LNCaP clone FGC (cell line): ENCODE measurements at regions not wholly inside any gene's neighbourhood (a gene's known extent, or its start where the extent isn't known, plus 50 kb on each side); places are given as distances from the start of the nearest gene placed in this dataset.

Experiments used
- DNase-seq: peaks from one replicate; pipeline ENCODE4 v3.0.0-alpha.2; 2011; ENCODE audit warnings: low read depth
- H3K4me3 ChIP-seq: 2 replicates; pipeline ENCODE4 v1.5.1; 2011; ENCODE audit warnings: mild to moderate bottlenecking, low read depth, low read length, control low read depth
- TF ChIP-seq, protein P1 (sequence below): IDR thresholded peaks from 2 replicates; pipeline ENCODE4 v1.5.1; 2012; ENCODE audit warnings: mild to moderate bottlenecking; ENCODE audit not compliant: control insufficient read depth, insufficient read depth; ENCODE audit errors: extremely low read depth

DNA sequence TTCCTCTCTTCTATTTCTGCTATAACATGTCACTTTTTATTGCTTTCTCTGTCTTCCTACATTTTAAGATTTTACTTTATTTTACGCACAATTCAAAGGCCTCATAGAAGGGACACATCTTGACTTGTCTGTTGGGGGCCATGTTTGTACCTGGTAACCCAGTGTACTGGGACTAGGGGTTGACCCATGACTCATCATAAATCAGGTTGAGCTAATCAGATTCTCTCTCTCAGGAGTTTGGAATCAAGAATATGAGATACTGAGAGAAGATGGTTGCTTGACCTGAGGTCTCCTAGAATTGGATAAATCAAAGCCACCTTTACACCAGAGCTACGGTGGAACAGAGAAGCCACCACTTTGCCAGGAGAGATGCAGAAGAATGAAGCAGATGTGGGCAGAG is 153.0 kb downstream of the UXS1 start:
- no peak overlapping the region for H3K4me3 ChIP-seq
- DNase-seq: no peak

DNA sequence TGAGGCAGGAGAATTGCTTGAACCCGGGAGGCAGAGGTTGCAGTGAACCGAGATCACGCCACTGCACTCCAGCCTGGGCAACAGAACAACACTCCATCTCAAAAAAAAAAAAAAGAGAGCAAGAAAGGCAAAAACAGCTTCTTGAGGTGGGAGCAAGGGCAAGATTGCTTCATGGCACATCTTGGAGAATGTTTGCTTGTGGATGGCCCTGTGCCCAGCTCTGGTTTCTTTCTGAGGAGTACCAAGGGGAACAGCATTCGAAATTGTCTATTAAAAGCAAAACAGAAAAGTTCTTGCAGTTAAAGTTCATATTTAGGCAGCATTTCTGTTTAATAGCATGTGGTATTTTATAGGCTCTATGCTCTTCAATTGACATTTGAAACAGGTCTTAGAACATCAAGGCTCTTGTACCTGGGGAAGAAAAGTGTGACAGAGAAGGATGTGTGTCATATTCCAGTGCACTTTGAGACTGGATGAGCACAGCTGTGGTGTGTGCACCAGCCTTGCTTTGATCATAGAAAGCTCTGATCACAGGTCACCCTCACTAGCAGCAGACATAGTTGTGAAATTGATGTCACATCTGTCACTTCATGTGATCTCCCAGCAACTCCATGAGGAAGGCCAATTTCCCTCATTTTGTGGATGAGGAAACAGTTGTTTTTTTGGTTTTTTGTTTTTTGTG is 154.3 kb downstream of the UXS1 start:
- no peak for DNase-seq
- H3K4me3 ChIP-seq: no peak overlapping the region
- TF ChIP-seq, protein P1, sequence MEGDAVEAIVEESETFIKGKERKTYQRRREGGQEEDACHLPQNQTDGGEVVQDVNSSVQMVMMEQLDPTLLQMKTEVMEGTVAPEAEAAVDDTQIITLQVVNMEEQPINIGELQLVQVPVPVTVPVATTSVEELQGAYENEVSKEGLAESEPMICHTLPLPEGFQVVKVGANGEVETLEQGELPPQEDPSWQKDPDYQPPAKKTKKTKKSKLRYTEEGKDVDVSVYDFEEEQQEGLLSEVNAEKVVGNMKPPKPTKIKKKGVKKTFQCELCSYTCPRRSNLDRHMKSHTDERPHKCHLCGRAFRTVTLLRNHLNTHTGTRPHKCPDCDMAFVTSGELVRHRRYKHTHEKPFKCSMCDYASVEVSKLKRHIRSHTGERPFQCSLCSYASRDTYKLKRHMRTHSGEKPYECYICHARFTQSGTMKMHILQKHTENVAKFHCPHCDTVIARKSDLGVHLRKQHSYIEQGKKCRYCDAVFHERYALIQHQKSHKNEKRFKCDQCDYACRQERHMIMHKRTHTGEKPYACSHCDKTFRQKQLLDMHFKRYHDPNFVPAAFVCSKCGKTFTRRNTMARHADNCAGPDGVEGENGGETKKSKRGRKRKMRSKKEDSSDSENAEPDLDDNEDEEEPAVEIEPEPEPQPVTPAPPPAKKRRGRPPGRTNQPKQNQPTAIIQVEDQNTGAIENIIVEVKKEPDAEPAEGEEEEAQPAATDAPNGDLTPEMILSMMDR: no peak

More for the DNA sequence above, 153.0 kb downstream of the UXS1 start:
- TF ChIP-seq, protein P1: no peak

DNA sequence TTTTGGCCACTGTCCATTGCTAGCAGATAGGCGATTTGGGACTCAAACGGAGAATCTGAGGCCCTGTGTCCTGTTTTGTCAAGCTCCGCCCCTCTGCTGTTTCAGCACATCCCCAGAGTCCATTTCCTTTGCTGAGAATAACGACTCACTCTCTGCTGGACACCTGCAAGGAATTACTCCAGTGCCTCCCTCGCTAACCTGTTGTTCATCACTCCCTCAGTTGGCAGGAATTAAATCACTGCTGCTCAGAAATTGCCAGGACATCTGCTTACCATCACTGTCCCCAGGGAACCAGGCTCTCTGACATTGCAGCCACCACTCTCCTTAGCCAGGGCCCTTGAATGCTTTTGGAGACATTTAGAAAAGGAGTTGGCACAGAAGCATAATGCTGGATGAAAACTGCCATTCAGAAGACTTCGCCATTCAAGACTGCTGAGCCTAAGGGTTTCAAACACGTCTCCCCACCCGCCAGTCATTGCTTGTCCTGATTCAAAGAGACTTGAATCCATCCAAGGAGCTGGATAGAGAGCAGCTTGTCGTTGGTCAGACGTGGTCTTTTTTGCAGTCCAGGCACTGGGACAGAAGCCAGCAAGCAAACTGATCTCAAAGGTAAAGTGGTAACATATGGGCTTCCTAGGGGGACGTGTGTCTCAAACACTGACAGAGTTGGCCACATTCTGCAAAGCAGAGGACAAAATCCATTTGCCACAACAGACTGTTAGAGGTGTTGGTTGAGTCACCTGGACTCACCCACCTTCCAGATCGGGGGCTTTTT is 155.3 kb downstream of the UXS1 start:
- no peak overlapping the region for H3K4me3 ChIP-seq
- TF ChIP-seq, protein P1: no peak
- no peak for DNase-seq

DNA sequence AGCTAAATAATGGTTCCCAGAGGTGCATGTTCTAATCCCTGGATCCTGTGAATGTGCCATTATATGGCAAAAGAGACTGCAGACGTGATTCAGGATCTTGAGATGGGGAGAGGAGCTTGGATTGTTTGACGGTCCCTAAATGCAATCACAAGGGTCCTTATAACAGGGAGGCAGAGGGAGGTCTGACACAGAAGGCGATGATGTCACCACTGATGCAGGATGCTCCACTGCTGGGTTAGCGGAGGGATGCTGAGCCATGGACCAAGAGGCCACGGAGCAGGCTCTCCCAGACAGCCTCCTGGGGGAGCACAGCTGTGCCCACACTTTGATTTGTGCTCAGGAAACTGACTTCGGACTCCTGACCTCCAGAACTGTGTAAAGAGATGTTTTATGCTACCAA is 156.2 kb downstream of the UXS1 start:
- H3K4me3 ChIP-seq: no peak overlapping the region
- TF ChIP-seq, protein P1: no peak
- DNase-seq: no peak

DNA sequence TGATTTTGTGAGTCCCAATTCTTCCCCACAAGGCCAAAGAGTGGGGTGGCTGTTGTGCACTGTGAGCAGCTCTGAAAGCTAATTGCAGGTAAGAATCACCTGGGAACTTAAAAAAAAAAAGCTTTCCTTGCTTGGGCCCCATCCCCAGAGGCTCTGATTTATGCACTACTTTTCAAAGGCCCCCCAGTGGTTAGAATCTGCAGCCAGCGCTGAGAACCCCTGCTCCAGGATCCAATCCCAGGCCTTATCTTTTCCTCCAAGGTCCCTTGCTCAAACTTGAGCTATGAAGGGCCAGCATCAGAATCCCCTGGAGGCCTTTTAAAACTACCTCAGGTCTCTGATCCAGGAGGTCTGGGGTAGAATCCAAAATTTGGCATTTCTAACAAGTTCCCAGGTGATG is 156.8 kb downstream of the UXS1 start:
- DNase-seq: no peak
- TF ChIP-seq, protein P1: no peak
- H3K4me3 ChIP-seq: no peak overlapping the region

DNA sequence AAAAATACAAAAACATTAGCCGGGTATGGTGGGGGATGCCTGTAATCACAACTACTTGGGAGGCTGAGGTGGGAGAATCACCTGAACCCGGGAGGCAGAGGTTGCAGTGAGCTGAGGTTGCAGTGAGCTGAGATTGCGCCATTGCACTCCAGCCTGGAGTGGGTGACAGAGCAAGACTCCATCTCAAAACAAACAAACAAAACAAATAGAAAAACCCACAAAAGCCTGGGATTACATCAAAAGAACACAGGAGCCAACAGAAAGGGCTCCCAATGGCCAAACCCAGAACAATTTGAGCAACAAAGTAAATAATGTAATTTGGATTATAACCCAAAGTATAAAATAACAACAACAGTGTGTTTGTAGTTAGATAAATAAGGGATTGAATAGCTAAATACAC is 159.8 kb downstream of the UXS1 start:
- TF ChIP-seq, protein P1: no peak
- DNase-seq: no peak
- H3K4me3 ChIP-seq: no peak overlapping the region
